ENCODE measurements at regions not wholly inside any gene's neighbourhood (a gene's known extent, or its start where the extent isn't known, plus 50 kb on each side); places are given as distances from the start of the nearest gene placed in this dataset.

DNA sequence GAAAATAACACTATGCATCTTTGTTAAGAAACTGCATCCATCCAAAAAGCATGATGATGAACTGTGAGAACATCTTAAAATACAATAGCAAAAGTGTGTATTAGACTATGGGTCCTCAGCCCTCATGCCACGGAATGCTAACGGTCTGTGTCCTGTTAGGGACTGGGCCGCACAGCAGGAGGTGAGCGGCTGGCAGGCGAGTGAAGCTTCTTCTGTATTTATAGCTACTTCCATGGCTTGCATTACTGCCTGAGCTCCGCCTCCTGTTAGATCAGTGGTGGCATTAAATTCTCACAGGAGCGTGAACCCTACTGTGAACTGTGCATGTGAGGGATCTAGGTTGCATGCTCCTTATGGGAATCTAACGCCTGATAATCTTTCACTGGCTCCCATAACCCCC lies 129.8 kb downstream of the NXNL2 start:
- TF ChIP-seq TAF1 (IDR thresholded peaks at IDR 0.05; ENCODE audit: low read depth) (no peak), RAD21 (IDR thresholded peaks at IDR 0.05; ENCODE audit: low read depth) (no peak), CREB1 (IDR thresholded peaks at IDR 0.05; ENCODE audit: low read depth) (no peak), TCF12 (IDR thresholded peaks at IDR 0.05; ENCODE audit: low read depth) (no peak), YY1 (IDR thresholded peaks at IDR 0.05; ENCODE audit: low read depth) (no peak), ZBTB7A (IDR thresholded peaks at IDR 0.05; ENCODE audit: low read depth) (no peak), NFIC (IDR thresholded peaks at IDR 0.05) (no peak), FOXM1 (IDR thresholded peaks at IDR 0.05; ENCODE audit: borderline replicate concordance, low read depth) (no peak), EP300 (IDR thresholded peaks at IDR 0.05; ENCODE audit: borderline replicate concordance) (no peak), TEAD4 (IDR thresholded peaks at IDR 0.05) (no peak), EGR1 (IDR thresholded peaks at IDR 0.05) (no peak), CEBPB (IDR thresholded peaks at IDR 0.05) (no peak)
- TF ChIP-seq, protein P1, sequence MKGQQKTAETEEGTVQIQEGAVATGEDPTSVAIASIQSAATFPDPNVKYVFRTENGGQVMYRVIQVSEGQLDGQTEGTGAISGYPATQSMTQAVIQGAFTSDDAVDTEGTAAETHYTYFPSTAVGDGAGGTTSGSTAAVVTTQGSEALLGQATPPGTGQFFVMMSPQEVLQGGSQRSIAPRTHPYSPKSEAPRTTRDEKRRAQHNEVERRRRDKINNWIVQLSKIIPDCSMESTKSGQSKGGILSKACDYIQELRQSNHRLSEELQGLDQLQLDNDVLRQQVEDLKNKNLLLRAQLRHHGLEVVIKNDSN (IDR thresholded peaks at IDR 0.05): no peak
- TF ChIP-seq, protein P2, sequence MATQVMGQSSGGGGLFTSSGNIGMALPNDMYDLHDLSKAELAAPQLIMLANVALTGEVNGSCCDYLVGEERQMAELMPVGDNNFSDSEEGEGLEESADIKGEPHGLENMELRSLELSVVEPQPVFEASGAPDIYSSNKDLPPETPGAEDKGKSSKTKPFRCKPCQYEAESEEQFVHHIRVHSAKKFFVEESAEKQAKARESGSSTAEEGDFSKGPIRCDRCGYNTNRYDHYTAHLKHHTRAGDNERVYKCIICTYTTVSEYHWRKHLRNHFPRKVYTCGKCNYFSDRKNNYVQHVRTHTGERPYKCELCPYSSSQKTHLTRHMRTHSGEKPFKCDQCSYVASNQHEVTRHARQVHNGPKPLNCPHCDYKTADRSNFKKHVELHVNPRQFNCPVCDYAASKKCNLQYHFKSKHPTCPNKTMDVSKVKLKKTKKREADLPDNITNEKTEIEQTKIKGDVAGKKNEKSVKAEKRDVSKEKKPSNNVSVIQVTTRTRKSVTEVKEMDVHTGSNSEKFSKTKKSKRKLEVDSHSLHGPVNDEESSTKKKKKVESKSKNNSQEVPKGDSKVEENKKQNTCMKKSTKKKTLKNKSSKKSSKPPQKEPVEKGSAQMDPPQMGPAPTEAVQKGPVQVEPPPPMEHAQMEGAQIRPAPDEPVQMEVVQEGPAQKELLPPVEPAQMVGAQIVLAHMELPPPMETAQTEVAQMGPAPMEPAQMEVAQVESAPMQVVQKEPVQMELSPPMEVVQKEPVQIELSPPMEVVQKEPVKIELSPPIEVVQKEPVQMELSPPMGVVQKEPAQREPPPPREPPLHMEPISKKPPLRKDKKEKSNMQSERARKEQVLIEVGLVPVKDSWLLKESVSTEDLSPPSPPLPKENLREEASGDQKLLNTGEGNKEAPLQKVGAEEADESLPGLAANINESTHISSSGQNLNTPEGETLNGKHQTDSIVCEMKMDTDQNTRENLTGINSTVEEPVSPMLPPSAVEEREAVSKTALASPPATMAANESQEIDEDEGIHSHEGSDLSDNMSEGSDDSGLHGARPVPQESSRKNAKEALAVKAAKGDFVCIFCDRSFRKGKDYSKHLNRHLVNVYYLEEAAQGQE (IDR thresholded peaks at IDR 0.05; ENCODE audit: low read depth): no peak
- TF ChIP-seq, protein P3, sequence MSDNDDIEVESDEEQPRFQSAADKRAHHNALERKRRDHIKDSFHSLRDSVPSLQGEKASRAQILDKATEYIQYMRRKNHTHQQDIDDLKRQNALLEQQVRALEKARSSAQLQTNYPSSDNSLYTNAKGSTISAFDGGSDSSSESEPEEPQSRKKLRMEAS (IDR thresholded peaks at IDR 0.05): no peak

DNA sequence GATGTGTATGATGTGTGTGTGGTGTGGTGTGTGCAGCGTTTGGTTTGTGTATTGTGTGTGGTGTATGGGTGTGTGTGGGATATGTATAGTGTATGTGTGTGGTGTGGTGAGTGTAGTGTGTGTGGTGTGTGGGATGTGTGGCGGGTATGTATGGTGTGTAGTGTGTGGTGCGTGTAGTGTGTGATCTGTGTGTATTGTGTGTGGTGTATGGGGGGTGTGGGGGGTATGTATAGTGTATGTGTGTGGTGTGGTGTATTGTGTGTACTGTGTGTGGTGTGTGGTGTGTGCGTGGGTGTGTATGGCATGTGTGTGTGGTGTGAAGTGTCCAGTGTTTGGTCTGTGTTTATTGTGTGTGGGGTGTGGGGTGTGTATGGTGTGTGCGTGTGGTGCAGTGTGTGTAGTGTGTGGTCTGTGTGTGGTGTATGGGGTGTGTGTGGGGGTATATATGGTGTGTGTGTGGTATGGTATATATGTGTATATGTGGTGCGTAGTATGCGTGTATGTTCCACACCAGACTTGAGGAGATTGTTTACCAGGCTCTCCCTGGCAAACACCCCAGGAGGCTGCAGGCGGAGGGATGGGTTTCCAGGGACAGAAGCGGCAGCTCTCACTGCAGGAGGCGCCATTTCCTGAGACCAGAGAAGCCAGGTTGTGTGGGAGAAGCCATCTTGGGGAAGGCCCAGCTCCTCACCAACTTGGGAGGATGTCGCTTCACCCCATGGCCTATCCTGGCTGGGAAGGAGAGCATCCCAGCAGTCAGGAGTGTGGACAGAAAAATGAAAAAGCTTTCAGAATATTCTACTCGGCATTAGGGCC lies 138.1 kb downstream of the NXNL2 start:
- TF ChIP-seq CEBPB (IDR thresholded peaks at IDR 0.05) (no peak), EP300 (IDR thresholded peaks at IDR 0.05; ENCODE audit: borderline replicate concordance) (no peak), TAF1 (IDR thresholded peaks at IDR 0.05; ENCODE audit: low read depth) (no peak), FOXM1 (IDR thresholded peaks at IDR 0.05; ENCODE audit: borderline replicate concordance, low read depth) (no peak)

DNA sequence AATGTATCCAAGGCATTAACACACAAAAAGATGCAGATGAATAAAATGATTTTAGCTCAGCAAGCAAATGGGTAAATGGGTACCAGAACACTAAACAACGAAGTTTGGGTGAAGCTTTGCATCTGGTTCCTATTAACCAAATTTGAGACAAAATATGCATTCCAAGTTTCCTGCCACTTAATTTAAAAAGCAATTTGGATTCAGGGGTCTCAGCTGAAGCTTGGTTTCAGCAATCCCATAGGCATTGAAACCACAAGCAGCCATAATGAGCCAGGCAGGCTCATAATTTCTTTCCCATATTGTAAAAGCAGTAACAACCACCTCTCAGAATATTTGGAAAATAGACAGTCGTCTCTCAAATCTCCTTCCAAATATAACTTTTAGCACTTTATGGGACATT lies 138.9 kb downstream of the NXNL2 start:
- no peak for TF ChIP-seq ZBTB7A (IDR thresholded peaks at IDR 0.05; ENCODE audit: low read depth)
- no peak for TF ChIP-seq CEBPB (IDR thresholded peaks at IDR 0.05)
- no peak for TF ChIP-seq CREB1 (IDR thresholded peaks at IDR 0.05; ENCODE audit: low read depth)
- TF ChIP-seq, protein P3 (IDR thresholded peaks at IDR 0.05): no peak
- no peak for TF ChIP-seq TCF12 (IDR thresholded peaks at IDR 0.05; ENCODE audit: low read depth)
- TF ChIP-seq, protein P2 (IDR thresholded peaks at IDR 0.05; ENCODE audit: low read depth): no peak
- no peak for TF ChIP-seq TAF1 (IDR thresholded peaks at IDR 0.05; ENCODE audit: low read depth)
- TF ChIP-seq EP300 (IDR thresholded peaks at IDR 0.05; ENCODE audit: borderline replicate concordance): no peak
- TF ChIP-seq NFIC (IDR thresholded peaks at IDR 0.05): no peak
- no peak for TF ChIP-seq TEAD4 (IDR thresholded peaks at IDR 0.05)
- TF ChIP-seq FOXM1 (IDR thresholded peaks at IDR 0.05; ENCODE audit: borderline replicate concordance, low read depth): no peak
- TF ChIP-seq YY1 (IDR thresholded peaks at IDR 0.05; ENCODE audit: low read depth): no peak
- no peak for TF ChIP-seq EGR1 (IDR thresholded peaks at IDR 0.05)
- TF ChIP-seq, protein P1 (IDR thresholded peaks at IDR 0.05): no peak

DNA sequence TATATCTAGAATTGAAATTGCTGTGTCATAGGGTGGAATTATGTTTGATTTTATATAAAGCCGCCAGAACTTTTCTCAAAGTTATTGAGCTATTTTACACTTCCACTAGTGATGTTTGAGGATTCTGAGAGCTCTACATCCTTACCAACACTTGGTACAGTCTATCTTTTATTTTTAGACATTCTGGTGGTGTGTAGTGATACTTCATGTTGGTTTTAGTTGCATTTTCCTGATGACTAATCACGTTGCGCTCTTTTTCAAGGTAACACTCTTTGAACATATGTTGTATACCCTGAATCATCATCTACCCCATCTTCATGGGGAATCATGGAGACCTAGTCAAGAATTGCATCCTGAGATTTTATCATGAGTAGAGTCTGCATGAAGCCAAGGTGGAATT lies 141.7 kb downstream of the NXNL2 start:
- TF ChIP-seq CREB1 (IDR thresholded peaks at IDR 0.05; ENCODE audit: low read depth): no peak
- TF ChIP-seq TAF1 (IDR thresholded peaks at IDR 0.05; ENCODE audit: low read depth): no peak
- no peak for TF ChIP-seq NFIC (IDR thresholded peaks at IDR 0.05)
- TF ChIP-seq, protein P3 (IDR thresholded peaks at IDR 0.05): no peak
- no peak for TF ChIP-seq TEAD4 (IDR thresholded peaks at IDR 0.05)
- TF ChIP-seq YY1 (IDR thresholded peaks at IDR 0.05; ENCODE audit: low read depth): no peak
- TF ChIP-seq TCF12 (IDR thresholded peaks at IDR 0.05; ENCODE audit: low read depth): no peak
- TF ChIP-seq, protein P2 (IDR thresholded peaks at IDR 0.05; ENCODE audit: low read depth): no peak
- no peak for TF ChIP-seq CEBPB (IDR thresholded peaks at IDR 0.05)
- no peak for TF ChIP-seq EGR1 (IDR thresholded peaks at IDR 0.05)
- TF ChIP-seq RAD21 (IDR thresholded peaks at IDR 0.05; ENCODE audit: low read depth): no peak
- TF ChIP-seq FOXM1 (IDR thresholded peaks at IDR 0.05; ENCODE audit: borderline replicate concordance, low read depth): no peak
